Activated T-cell treated with anti-CD3 and anti-CD28 coated beads for 24 hours (primary cell): ENCODE measurements at regions not wholly inside any gene's neighbourhood (a gene's known extent, or its start where the extent isn't known, plus 50 kb on each side); places are given as distances from the start of the nearest gene placed in this dataset.

Experiments used
- DNase-seq: peaks from one replicate; pipeline ENCODE4 v3.0.0-alpha.2; 2020; ENCODE audit warnings: low read depth

GRCh38 chr20:52484438-52484837, 292.9 kb upstream of the ZFP64 start:
- no peak for DNase-seq

- DNase-seq: no peak
Measured at GRCh38 chr20:52483382-52483781, 291.8 kb upstream of the ZFP64 start.

GRCh38 chr20:52482044-52482443, 290.5 kb upstream of the ZFP64 start:
- no peak for DNase-seq

GRCh38 chr20:52481443-52481842, 289.9 kb upstream of the ZFP64 start:
- no peak for DNase-seq

- DNase-seq: no peak
Measured at GRCh38 chr20:52476074-52476750, 284.6 kb upstream of the ZFP64 start.

- no peak for DNase-seq
Measured at GRCh38 chr20:52473186-52473585, 281.6 kb upstream of the ZFP64 start.

GRCh38 chr20:52470561-52470960, 279.0 kb upstream of the ZFP64 start:
- no peak for DNase-seq

- DNase-seq: no peak
Measured at GRCh38 chr20:52469128-52469527, 277.5 kb upstream of the ZFP64 start.

GRCh38 chr20:52465991-52466390, 274.4 kb upstream of the ZFP64 start:
- DNase-seq: no peak

- no peak for DNase-seq
Measured at GRCh38 chr20:52461582-52461981, 270.0 kb upstream of the ZFP64 start.

- no peak for DNase-seq
Measured at GRCh38 chr20:52459150-52459549, 267.6 kb upstream of the ZFP64 start.

- DNase-seq: no peak
Measured at GRCh38 chr20:52457826-52458225, 266.2 kb upstream of the ZFP64 start.

GRCh38 chr20:52454660-52455059, 263.1 kb upstream of the ZFP64 start:
- DNase-seq: no peak

- DNase-seq: no peak
Measured at GRCh38 chr20:52448513-52449232, 257.1 kb upstream of the ZFP64 start.

- no peak for DNase-seq
Measured at GRCh38 chr20:52447225-52447551, 255.6 kb upstream of the ZFP64 start.

- no peak for DNase-seq
Measured at GRCh38 chr20:52446421-52447224, 255.0 kb upstream of the ZFP64 start.

- DNase-seq: no peak
Measured at GRCh38 chr20:52444455-52444854, 252.9 kb upstream of the ZFP64 start.

GRCh38 chr20:52443874-52444273, 252.3 kb upstream of the ZFP64 start:
- no peak for DNase-seq

GRCh38 chr20:52441710-52442109, 250.1 kb upstream of the ZFP64 start:
- no peak for DNase-seq

- DNase-seq: no peak
Measured at GRCh38 chr20:52439375-52439774, 247.8 kb upstream of the ZFP64 start.

GRCh38 chr20:52438326-52438963, 246.9 kb upstream of the ZFP64 start:
- no peak for DNase-seq

- no peak for DNase-seq
Measured at GRCh38 chr20:52434453-52434852, 242.9 kb upstream of the ZFP64 start.

GRCh38 chr20:52434041-52434425, 242.5 kb upstream of the ZFP64 start:
- DNase-seq: no peak
